LNCAP (cell line): ENCODE measurements at regions not wholly inside any gene's neighbourhood (a gene's known extent, or its start where the extent isn't known, plus 50 kb on each side); places are given as distances from the start of the nearest gene placed in this dataset.

ENCODE experiments used
- TF ChIP-seq, protein P1 (sequence below): fragments of 450-650 bp; IDR thresholded peaks from 2 replicates; pipeline ENCODE4 v1.5.1; 2017; ENCODE audit warnings: mild to moderate bottlenecking

- TF ChIP-seq, protein P1, sequence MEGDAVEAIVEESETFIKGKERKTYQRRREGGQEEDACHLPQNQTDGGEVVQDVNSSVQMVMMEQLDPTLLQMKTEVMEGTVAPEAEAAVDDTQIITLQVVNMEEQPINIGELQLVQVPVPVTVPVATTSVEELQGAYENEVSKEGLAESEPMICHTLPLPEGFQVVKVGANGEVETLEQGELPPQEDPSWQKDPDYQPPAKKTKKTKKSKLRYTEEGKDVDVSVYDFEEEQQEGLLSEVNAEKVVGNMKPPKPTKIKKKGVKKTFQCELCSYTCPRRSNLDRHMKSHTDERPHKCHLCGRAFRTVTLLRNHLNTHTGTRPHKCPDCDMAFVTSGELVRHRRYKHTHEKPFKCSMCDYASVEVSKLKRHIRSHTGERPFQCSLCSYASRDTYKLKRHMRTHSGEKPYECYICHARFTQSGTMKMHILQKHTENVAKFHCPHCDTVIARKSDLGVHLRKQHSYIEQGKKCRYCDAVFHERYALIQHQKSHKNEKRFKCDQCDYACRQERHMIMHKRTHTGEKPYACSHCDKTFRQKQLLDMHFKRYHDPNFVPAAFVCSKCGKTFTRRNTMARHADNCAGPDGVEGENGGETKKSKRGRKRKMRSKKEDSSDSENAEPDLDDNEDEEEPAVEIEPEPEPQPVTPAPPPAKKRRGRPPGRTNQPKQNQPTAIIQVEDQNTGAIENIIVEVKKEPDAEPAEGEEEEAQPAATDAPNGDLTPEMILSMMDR: no peak
Measured at GRCh38 chr3:162385387-162385786, 888.8 kb downstream of the OTOL1 start.

DNA sequence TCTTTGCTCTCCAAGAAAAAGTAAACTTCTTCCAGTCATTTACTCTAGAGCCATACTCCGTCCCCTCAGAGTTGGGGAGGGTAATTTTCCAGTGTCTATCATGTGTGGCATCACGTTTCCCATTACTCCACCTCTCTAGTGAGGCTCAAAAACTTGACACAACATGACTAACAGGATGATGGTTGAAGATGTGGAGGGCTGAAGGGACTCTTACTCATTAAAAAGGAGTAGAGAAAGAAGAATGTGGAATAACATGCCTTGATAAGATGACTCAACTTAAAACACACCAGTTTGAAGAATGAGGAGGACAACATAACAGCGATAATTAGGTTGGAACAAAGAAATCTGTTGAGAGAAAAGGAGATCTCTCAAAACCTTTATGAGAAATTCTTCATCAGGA is 894.3 kb downstream of the OTOL1 start:
- TF ChIP-seq, protein P1: no peak

DNA sequence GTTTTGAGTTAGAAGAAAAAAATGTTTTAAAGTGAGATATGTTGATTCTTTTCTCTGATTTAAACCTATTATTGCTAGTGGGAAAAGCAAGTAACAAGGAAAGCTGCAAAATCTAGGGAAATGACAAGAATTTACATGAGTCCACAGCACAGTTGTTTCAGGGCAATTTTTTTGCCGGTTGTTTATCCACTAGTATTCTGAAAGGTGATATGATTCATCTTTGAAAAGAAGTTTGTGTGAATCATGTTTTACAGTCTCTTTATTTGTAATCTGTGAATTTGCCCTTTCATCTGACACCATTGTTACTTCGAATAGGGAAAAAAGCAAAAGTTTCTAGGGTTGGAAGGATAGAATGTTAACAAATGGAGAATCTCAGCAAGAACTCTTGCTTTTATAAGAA is 894.7 kb downstream of the OTOL1 start:
- TF ChIP-seq, protein P1: no peak

DNA sequence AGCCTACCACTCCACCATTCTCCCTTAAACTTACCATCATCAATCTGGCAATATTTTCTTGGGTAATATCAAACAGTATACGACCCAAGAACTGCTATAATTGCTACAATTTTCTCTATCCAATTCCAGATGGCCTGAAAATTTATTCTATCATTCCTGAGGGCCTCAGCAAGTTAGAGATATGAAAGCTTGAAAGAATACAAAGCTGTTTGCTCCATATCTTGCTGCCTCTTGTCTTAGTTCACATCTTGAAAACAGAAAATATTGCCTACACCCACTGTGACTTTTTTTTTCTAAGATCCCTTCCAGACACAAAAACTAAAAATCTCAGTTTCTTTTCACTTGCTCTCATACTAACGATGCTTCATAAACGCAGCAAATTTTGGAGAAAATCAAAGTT is 898.9 kb downstream of the OTOL1 start:
- TF ChIP-seq, protein P1: no peak

DNA sequence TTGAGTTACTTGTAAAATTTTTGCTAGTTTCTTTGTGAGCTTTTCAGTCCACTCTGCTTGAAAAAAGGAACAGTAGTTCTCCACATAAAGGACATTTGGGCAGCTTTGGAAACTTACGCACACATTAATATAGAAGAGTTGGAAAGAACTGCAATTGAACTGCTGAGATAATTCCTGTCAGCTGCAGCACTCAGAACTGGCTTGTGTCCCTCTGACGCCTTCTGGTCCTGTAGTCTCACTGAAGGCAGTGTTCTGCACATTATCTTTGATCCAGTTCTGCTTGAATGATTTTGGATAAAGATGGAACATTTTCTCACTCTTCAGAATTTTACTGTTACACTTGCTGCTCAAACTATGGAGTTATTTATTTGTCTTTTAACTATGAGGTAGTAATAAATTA is 901.9 kb downstream of the OTOL1 start:
- TF ChIP-seq, protein P1: no peak

DNA sequence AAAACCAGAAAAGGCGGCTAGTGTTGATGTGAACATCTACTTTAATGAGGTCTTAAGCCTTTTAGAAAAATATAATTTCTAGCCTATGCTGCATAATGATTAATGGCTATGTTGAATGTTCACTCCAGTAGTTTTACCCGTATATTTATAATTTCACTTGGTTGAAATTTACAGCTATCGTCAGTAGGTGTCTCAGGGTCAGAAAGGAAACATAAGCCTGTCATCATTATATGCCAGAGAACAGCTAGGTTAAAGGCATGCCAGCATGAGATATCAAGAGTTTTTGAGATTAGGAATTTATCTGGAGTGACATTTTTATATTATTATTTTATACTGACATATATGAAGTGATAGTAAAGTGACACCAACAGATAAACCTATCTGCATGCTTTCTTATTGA is 904.1 kb downstream of the OTOL1 start:
- TF ChIP-seq, protein P1: no peak

DNA sequence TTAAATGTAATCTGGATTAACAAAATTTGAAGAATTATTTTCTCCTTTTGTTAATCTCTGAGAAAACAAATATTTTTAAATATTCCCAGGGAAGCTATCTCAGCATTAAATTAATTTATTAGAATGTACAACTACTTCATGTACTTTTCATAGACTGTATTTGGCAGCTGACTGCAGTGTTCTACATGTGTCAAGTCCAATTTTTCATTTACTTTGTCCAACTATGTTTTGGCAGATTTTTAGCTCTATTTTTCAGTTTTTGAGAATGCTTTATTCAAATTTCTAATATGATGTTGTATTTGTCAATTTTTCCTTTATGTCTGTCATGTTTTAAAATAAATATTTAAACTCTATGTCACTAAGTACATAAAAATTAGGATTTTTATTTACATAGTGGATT is 925.1 kb downstream of the OTOL1 start:
- TF ChIP-seq, protein P1: no peak

- TF ChIP-seq, protein P1: no peak
Measured at GRCh38 chr3:162428192-162428591, 931.6 kb downstream of the OTOL1 start.
